T-cell (primary cell): ENCODE measurements at regions not wholly inside any gene's neighbourhood (a gene's known extent, or its start where the extent isn't known, plus 50 kb on each side); places are given as distances from the start of the nearest gene placed in this dataset.
"Not testable (repeated sequence)": the region's sequence is repeated elsewhere in the genome, so short reads cannot be mapped to it uniquely, and the experiment has no call there.

Experiments used
- ATAC-seq, 4 experiments: fragments of 200-7000 bp in 3 of 4; fragments of 150-1000 bp in 1 of 4; cut with Tn5 transposase; replicated peaks in 1 of 4; 1 replicate in 3 of 4; 2 replicates in 1 of 4; pipeline ENCODE4 v1.10.0; 2021; ENCODE audit warnings: moderate library complexity in 3 of 4, mild to moderate bottlenecking in 2 of 4, moderate number of reproducible peaks in 1 of 4
- CTCF ChIA-PET, 2 donors: fragments of 300-600 bp; sonication (Branson Sonifier 250); formaldehyde crosslinking; loops; one replicate each; lab custom pipeline; 2022; ENCODE audit warnings: antibody characterized with exemption in 2 of 2; lab: Charles Lee
- POLR2A ChIA-PET, 2 donors: fragments of 300-600 bp; sonication (Branson Sonifier 250); formaldehyde crosslinking; loops; one replicate each; lab custom pipeline; 2022; ENCODE audit warnings: antibody characterized with exemption in 2 of 2; lab: Charles Lee
- DNase-seq, 35 experiments: peaks; one replicate each; pipeline versions ENCODE4 v3.0.0 to v3.0.0-alpha.2; 2013 to 2023
- H3K27ac ChIP-seq: one replicate; pipeline ENCODE4 v1.5.1; 2013; ENCODE audit warnings: low read length
- H3K27me3 ChIP-seq, 2 experiments: replicated peaks in 1 of 2; 1 replicate in 1 of 2; 2 replicates in 1 of 2; pipeline versions ENCODE4 v1.6.1 to v1.7.0; 2013; ENCODE audit warnings: low read length in 1 of 2, mixed read lengths in 1 of 2; ENCODE audit not compliant: control insufficient read depth in 2 of 2, insufficient read depth in 2 of 2; ENCODE audit errors: extremely low read depth in 1 of 2
- H3K36me3 ChIP-seq, 2 donors: 1 replicate in 1 of 2; 2 replicates in 1 of 2; pipeline versions ENCODE4 v1.6.1 to v1.7.0; 2013; ENCODE audit warnings: low read length in 1 of 2; ENCODE audit not compliant: control insufficient read depth in 2 of 2, insufficient read depth in 1 of 2; ENCODE audit errors: extremely low read depth in 1 of 2
- H3K4me1 ChIP-seq, 2 experiments: 1 replicate in 1 of 2; 2 replicates in 1 of 2; pipeline versions ENCODE4 v1.6.1 to v1.7.0; 2013; ENCODE audit warnings: low read length in 2 of 2, mixed read lengths in 1 of 2; ENCODE audit not compliant: insufficient read depth in 2 of 2, control insufficient read depth in 1 of 2; ENCODE audit errors: extremely low read depth in 1 of 2
- H3K4me3 ChIP-seq, 2 donors: 1 replicate in 1 of 2; 2 replicates in 1 of 2; pipeline versions ENCODE4 v1.5.1 to v1.7.0; 2013; ENCODE audit warnings: mild to moderate bottlenecking in 2 of 2, low read length in 1 of 2, moderate library complexity in 1 of 2; ENCODE audit not compliant: control insufficient read depth in 1 of 2; ENCODE audit errors: extremely low read depth in 1 of 2
- H3K9me3 ChIP-seq: 2 replicates; pipeline ENCODE4 v1.7.0; 2013
- H3K27ac Mint-ChIP-seq, 2 donors: one replicate each; pipeline ENCODE4 v1.8.0; 2020 to 2021; ENCODE audit warnings: mild to moderate bottlenecking in 2 of 2, mixed read lengths in 2 of 2
- H3K27me3 Mint-ChIP-seq, 2 donors: one replicate each; pipeline ENCODE4 v1.8.0; 2021 to 2022; ENCODE audit warnings: mixed read lengths in 2 of 2
- H3K36me3 Mint-ChIP-seq: one replicate; pipeline ENCODE4 v1.8.0; 2021; ENCODE audit warnings: mixed read lengths
- H3K4me1 Mint-ChIP-seq, 3 donors: one replicate each; pipeline ENCODE4 v1.8.0; 2020 to 2022; ENCODE audit warnings: mixed read lengths in 3 of 3, mild to moderate bottlenecking in 1 of 3
- H3K4me3 Mint-ChIP-seq, 3 donors: one replicate each; pipeline ENCODE4 v1.8.0; 2020 to 2022; ENCODE audit warnings: mild to moderate bottlenecking in 3 of 3, mixed read lengths in 3 of 3, moderate library complexity in 3 of 3
- H3K9me3 Mint-ChIP-seq, 3 donors: one replicate each; pipeline ENCODE4 v1.8.0; 2020 to 2022; ENCODE audit warnings: mixed read lengths in 3 of 3
- WGBS: methylation state at CpG from one replicate; pipeline ENCODE4 v1.1.5; 2013; ENCODE audit warnings: missing lambda C conversion rate; ENCODE audit not compliant: insufficient coverage; 5-methylcytosine and 5-hydroxymethylcytosine counted together

DNA sequence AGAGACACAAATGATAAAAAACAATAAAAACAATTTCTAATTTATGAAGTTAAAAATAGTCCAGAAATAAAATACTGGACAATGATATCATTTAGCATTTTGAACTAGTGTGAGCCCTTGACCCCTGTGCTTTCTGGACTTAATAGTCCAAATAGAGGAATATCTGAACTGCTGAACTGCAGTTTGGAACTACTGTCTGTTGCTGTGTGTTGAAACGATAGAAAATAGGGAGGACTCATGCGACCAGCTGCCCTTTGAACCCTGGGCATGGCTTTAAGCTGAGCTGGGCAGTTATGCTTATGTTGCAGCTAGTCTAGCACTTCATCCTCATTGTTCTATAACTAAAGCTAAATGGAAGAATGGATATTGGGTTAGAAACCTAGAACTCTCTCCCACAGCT lies 99.5 kb downstream of the FMR1NB start:
- H3K36me3 Mint-ChIP-seq = no peaks in the 10 kb centered on the region
- no peak overlapping the region for H3K4me3 Mint-ChIP-seq
- H3K27me3 ChIP-seq = no peaks in the 10 kb centered on the region
- H3K36me3 ChIP-seq = no peaks in the 10 kb centered on the region
- H3K27ac ChIP-seq = no peak overlapping the region
- DNase-seq (no peak), ATAC-seq (no peak)
- H3K27me3 Mint-ChIP-seq = peaks cover 0 to 9% of the 10 kb centered on the region in 2 donors
- H3K9me3 Mint-ChIP-seq = no peaks in the 10 kb centered on the region
- CTCF ChIA-PET = no interaction called here
- no peak overlapping the region for H3K27ac Mint-ChIP-seq
- peaks cover 0 to 6% (median 0%) of the 10 kb centered on the region in 3 donors for H3K4me1 Mint-ChIP-seq
- H3K4me1 ChIP-seq = no peaks in the 10 kb centered on the region
- no peak overlapping the region for H3K4me3 ChIP-seq
- no peaks in the 10 kb centered on the region for H3K9me3 ChIP-seq
- POLR2A ChIA-PET = no interaction called here
- no CpG with 5 or more reads among the region's 2 CpGs for WGBS

DNA sequence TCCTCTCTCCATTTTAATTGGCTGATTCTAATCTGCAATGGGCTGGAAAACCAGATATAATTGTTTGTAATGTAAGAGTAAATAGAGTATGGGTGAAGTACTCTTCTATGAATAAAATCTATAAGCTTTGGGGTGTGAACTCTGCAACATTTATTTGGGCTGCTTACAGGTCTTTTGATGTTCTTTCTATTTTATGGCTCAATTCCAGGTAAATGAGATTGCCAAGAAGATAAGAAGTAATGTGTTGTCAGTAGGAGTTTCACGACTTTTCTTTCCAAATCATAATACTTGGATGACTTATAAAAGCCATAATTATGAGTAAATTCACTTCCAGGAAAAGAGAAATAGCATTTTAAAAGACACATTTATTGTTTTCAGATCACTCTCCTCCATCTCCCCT lies 103.5 kb downstream of the FMR1NB start:
- ChIA-PET CTCF (no interaction called here), POLR2A (no interaction called here)
- no peaks in the 10 kb centered on the region for H3K36me3 ChIP-seq
- DNase-seq = no peak
- H3K4me3 ChIP-seq = no peak overlapping the region
- H3K27ac Mint-ChIP-seq = no peak overlapping the region
- no peaks in the 10 kb centered on the region for H3K9me3 ChIP-seq
- peaks cover 0 to 6% (median 0%) of the 10 kb centered on the region in 3 donors for H3K4me1 Mint-ChIP-seq
- H3K27me3 ChIP-seq = no peaks in the 10 kb centered on the region
- H3K4me3 Mint-ChIP-seq = no peak overlapping the region
- H3K27me3 Mint-ChIP-seq = peaks cover 0 to 14% of the 10 kb centered on the region in 2 donors
- WGBS = no CpG with 5 or more reads among the region's 1 CpG
- no peaks in the 10 kb centered on the region for H3K4me1 ChIP-seq
- no peak for ATAC-seq
- no peak overlapping the region for H3K27ac ChIP-seq
- no peaks in the 10 kb centered on the region for H3K9me3 Mint-ChIP-seq
- H3K36me3 Mint-ChIP-seq = no peaks in the 10 kb centered on the region

DNA sequence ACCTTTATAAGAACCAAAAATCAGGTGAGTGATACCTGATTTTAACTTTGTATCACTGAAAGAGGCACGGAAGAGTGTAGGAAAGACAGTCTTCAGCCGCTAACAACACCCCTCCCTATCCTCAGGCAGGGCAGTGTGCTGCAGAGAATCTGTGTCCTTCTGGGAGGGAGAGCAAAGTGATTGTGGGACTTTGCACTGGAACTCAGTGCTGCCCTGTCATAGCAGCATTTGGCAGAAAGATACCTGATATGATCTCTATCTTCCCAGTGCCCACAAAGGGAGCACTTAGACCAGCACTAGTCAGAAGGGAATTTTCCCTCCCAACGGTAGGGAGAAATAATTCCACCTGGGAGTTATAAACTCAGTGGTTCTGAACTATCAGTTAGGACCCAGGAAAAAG lies 139.0 kb downstream of the FMR1NB start:
- Histone ChIP-seq H3K4me1 (no peaks in the 10 kb centered on the region), H3K4me3 (no peak overlapping the region), H3K27ac (no peak overlapping the region), H3K36me3 (no peaks in the 10 kb centered on the region), H3K27me3 (no peaks in the 10 kb centered on the region), H3K9me3 (no peaks in the 10 kb centered on the region)
- ChIA-PET POLR2A (no interaction called here), CTCF (no interaction called here)
- no peaks in the 10 kb centered on the region for H3K4me1 Mint-ChIP-seq
- ATAC-seq (no peak), DNase-seq (no peak)
- peaks cover 0 to 13% of the 10 kb centered on the region in 2 donors for H3K27me3 Mint-ChIP-seq
- H3K4me3 Mint-ChIP-seq = no peak overlapping the region
- no CpG with 5 or more reads among the region's 3 CpGs for WGBS
- no peak overlapping the region for H3K27ac Mint-ChIP-seq
- H3K36me3 Mint-ChIP-seq = no peaks in the 10 kb centered on the region
- H3K9me3 Mint-ChIP-seq = no peaks in the 10 kb centered on the region

DNA sequence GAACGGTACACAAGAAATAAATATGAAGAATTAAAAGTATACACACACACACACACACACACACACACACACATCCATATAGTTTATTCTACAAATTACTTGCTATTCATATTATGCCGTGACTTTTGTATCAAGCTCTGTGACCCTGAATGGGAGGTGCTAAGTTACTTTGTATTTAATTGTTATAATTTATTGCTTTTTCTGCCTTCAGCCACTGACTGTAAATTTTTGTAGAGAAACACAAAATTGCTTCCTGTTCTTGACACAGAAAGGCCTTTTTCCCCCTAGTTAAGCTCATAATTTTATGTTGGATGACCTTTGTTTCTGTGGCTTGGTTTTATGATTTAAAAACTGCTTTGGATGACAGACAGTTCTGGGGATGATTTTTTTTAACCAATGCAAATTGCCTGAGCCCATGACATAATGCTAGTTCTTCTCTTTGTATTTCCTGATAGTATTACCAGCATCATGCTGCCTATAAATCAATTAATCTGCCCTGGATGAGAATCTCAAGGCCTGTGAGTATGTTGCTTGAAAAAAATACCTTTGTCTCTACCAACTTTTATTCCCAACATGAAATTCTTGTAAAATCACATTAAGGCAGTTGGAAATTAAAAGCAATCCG lies 140.0 kb downstream of the FMR1NB start:
- Histone ChIP-seq H3K9me3 (no peaks in the 10 kb centered on the region), H3K4me1 (no peaks in the 10 kb centered on the region), H3K27ac (no peak overlapping the region), H3K36me3 (no peaks in the 10 kb centered on the region), H3K4me3 (no peak overlapping the region), H3K27me3 (no peaks in the 10 kb centered on the region)
- CTCF ChIA-PET = no interaction called here
- no peak overlapping the region for H3K4me3 Mint-ChIP-seq
- H3K4me1 Mint-ChIP-seq = no peaks in the 10 kb centered on the region
- WGBS = no CpG with 5 or more reads among the region's 3 CpGs
- no peaks in the 10 kb centered on the region for H3K36me3 Mint-ChIP-seq
- H3K27ac Mint-ChIP-seq = no peak overlapping the region
- no peak for ATAC-seq
- DNase-seq = no peak
- H3K27me3 Mint-ChIP-seq = peaks cover 0 to 5% of the 10 kb centered on the region in 2 donors
- no peaks in the 10 kb centered on the region for H3K9me3 Mint-ChIP-seq
- POLR2A ChIA-PET = no interaction called here

DNA sequence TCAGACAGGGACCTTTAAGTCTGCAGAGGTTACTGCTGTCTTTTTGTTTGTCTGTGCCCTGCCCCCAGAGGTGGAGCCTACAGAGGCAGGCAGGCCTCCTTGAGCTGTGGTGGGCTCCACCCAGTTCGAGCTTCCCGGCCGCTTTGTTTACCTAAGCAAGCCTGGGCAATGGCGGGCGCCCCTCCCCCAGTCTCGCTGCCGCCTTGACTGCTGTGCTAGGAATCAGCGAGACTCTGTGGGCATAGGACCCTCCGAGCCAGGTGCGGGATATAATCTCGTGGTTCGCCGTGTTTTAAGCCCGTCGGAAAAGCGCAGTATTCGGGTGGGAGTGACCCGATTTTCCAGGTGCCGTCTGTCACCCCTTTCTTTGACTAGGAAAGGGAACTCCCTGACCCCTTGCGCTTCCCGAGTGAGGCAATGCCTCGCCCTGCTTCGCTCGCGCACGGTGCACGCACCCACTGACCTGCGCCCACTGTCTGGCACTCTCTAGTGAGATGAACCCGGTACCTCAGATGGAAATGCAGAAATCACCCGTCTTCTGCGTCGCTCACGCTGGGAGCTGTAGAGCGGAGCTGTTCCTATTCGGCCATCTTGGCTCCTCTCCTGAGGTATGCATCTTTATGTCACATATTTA lies 147.9 kb downstream of the FMR1NB start:
- H3K4me3 ChIP-seq, H3K4me1 Mint-ChIP-seq, H3K4me3 Mint-ChIP-seq, ATAC-seq, POLR2A ChIA-PET, H3K27me3 ChIP-seq, CTCF ChIA-PET, H3K27ac ChIP-seq, H3K4me1 ChIP-seq, DNase-seq, H3K9me3 ChIP-seq, H3K36me3 Mint-ChIP-seq, H3K36me3 ChIP-seq, H3K27ac Mint-ChIP-seq, H3K9me3 Mint-ChIP-seq: not testable (repeated sequence)
- H3K27me3 Mint-ChIP-seq = peaks cover 3 to 10% of the 10 kb centered on the region in 2 donors
- WGBS = no CpG with 5 or more reads among the region's 35 CpGs

DNA sequence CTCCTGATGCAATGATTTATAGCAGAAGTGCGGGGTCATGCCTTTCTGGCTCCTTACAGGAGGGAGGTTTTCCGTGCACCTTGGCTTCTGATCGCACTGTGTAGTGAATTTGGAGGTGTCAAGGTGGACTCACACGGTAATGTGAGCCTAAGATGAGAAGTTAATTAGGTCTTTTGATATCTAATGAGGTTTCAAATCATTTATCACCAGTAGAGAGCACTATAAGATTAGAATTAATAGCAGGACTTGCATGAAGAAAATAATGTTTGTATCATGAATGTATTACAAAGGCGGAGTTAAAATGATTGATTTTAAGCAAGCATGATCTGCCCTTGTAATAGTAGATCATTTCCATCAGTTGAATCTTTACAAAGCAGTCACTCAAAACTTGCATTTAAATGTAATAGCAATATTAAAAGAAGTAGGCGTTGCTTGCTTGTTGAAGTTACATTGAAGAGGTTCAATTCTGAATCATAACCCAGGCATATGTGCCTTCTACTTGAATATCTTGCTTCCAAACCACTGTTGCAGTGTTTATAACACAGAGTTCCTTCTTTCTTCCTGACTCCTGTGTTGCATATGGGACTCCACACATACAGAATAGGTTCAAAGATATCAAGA lies 152.1 kb downstream of the FMR1NB start:
- Mint-ChIP-seq H3K27me3 (peaks cover 3 to 10% of the 10 kb centered on the region in 2 donors), H3K27ac (no peak overlapping the region), H3K4me1 (no peaks in the 10 kb centered on the region), H3K4me3 (no peak overlapping the region), H3K9me3 (no peaks in the 10 kb centered on the region), H3K36me3 (no peaks in the 10 kb centered on the region)
- Histone ChIP-seq H3K4me3 (no peak overlapping the region), H3K27me3 (no peaks in the 10 kb centered on the region), H3K27ac (no peak overlapping the region), H3K4me1 (no peaks in the 10 kb centered on the region), H3K36me3 (no peaks in the 10 kb centered on the region), H3K9me3 (no peaks in the 10 kb centered on the region)
- ChIA-PET CTCF (interaction anchor here (1.4 to 1.7 kb wide), 3 partner anchors 1151 to 1337 kb away, joined by 3 to 4 read pairs (median 4); no protein-coding TSS in a partner anchor), POLR2A (no interaction called here)
- no peak for ATAC-seq
- WGBS = no CpG with 5 or more reads among the region's 6 CpGs
- peak in 1 of 35 experiments; percentile 32 for DNase-seq
